Gastroesophageal sphincter (tissue), 3 donors: ENCODE measurements at regions not wholly inside any gene's neighbourhood (a gene's known extent, or its start where the extent isn't known, plus 50 kb on each side); places are given as distances from the start of the nearest gene placed in this dataset.

Experiments
- EP300 ChIP-seq: sonication (generic); formaldehyde crosslinking; IDR thresholded peaks from one replicate; pipeline ENCODE4 v1.6.1; 2017; ENCODE audit warnings: antibody characterized with exemption, mild to moderate bottlenecking
- POLR2A ChIP-seq, 2 donors: fragments of 450-650 bp; IDR thresholded peaks; one replicate each; pipeline ENCODE4 v1.6.1; 2017; ENCODE audit warnings: antibody characterized with exemption in 2 of 2, mild to moderate bottlenecking in 2 of 2, moderate library complexity in 1 of 2
- POLR2AphosphoS5 ChIP-seq: sonication (generic); formaldehyde crosslinking; IDR thresholded peaks from one replicate; pipeline ENCODE4 v1.6.1; 2017; ENCODE audit warnings: antibody characterized with exemption
- TF ChIP-seq, protein P1 (sequence below), 4 experiments: fragments of 200-600 bp in 2 of 4; fragments of 450-650 bp in 2 of 4; sonication (generic) in 1 of 4; IDR thresholded peaks; one replicate each; pipeline ENCODE4 v1.5.1; 2017 to 2019; ENCODE audit warnings: antibody characterized with exemption in 4 of 4, mild to moderate bottlenecking in 2 of 4, moderate library complexity in 2 of 4

- TF ChIP-seq POLR2A (IDR thresholded peaks at IDR 0.05) (no peak), POLR2AphosphoS5 (no peak), EP300 (no peak)
- TF ChIP-seq, protein P1, sequence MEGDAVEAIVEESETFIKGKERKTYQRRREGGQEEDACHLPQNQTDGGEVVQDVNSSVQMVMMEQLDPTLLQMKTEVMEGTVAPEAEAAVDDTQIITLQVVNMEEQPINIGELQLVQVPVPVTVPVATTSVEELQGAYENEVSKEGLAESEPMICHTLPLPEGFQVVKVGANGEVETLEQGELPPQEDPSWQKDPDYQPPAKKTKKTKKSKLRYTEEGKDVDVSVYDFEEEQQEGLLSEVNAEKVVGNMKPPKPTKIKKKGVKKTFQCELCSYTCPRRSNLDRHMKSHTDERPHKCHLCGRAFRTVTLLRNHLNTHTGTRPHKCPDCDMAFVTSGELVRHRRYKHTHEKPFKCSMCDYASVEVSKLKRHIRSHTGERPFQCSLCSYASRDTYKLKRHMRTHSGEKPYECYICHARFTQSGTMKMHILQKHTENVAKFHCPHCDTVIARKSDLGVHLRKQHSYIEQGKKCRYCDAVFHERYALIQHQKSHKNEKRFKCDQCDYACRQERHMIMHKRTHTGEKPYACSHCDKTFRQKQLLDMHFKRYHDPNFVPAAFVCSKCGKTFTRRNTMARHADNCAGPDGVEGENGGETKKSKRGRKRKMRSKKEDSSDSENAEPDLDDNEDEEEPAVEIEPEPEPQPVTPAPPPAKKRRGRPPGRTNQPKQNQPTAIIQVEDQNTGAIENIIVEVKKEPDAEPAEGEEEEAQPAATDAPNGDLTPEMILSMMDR (IDR thresholded peaks at IDR 0.05): no peak
These were observed 67.2 kb upstream of the ETAA1 start for GRCh38 chr2:67329951-67330350.
